HCT116 (cell line): ENCODE measurements at regions not wholly inside any gene's neighbourhood (a gene's known extent, or its start where the extent isn't known, plus 50 kb on each side); places are given as distances from the start of the nearest gene placed in this dataset.

Experiments used
- ATAC-seq: fragments of 200-7000 bp; cut with Tn5 transposase; 2 replicates; pipeline ENCODE4 v1.9.1; 2020; ENCODE audit warnings: mild to moderate bottlenecking, moderate library complexity
- BruUV-seq: library from RNA; stranded (reverse); fragments of 400-500 nt; replicated peaks from 2 replicates; lab custom pipeline; 2021; lab: Mats Ljungman, UMichigan
- CTCF ChIA-PET: fragments of 300-600 bp; sonication (Branson Sonifier 250); formaldehyde crosslinking; loops from one replicate; lab custom pipeline; 2021; ENCODE audit warnings: antibody characterized with exemption; lab: Charles Lee
- POLR2A ChIA-PET: fragments of 300-600, 350-600 bp; sonication (Branson Sonifier 250); formaldehyde crosslinking; loops from one replicate; lab custom pipeline; 2021; ENCODE audit warnings: antibody characterized with exemption; lab: Charles Lee
- RAD21 ChIA-PET, 2 experiments: fragments of 300-600 bp; sonication (Branson Sonifier 250); formaldehyde crosslinking; loops; one replicate each; lab custom pipeline; 2023; ENCODE audit warnings: low total read pairs in 2 of 2; ENCODE audit not compliant: uncharacterized antibody in 2 of 2, unreplicated experiment in 2 of 2, low non-redundant PET in 1 of 2; lab: Charles Lee
- DNase-seq: peaks from one replicate; pipeline ENCODE4 v3.0.0-alpha.2; 2010; ENCODE audit warnings: low read depth, low spot score
- H2AFZ ChIP-seq: fragments of 200-600 bp; shearing (Covaris generic), sonication (generic); 2 replicates; pipeline ENCODE4 v1.6.1; 2017; ENCODE audit warnings: low read depth, mixed run types, mixed read lengths, antibody characterized with exemption, low read length; ENCODE audit not compliant: poor library complexity, severe bottlenecking
- H3K27ac ChIP-seq: 2 replicates; pipeline ENCODE4 v1.5.1; 2012; ENCODE audit warnings: low read depth, low read length
- H3K27me3 ChIP-seq: fragments of 200-600 bp; sonication (generic); 2 replicates; pipeline ENCODE4 v1.6.1; 2016; ENCODE audit warnings: mixed run types, low read length, mixed read lengths; ENCODE audit not compliant: insufficient read depth
- H3K36me3 ChIP-seq, 2 experiments: fragments of 200-500 bp in 1 of 2; fragments of 200-600 bp in 1 of 2; sonication (Bioruptor generic) in 1 of 2; sonication (generic) in 1 of 2; 2 replicates each; pipeline versions ENCODE4 v1.5.1 to v1.6.1; 2014 to 2016; ENCODE audit warnings: low read length in 2 of 2, inconsistent platforms in 1 of 2, mixed read lengths in 1 of 2, mixed run types in 1 of 2; ENCODE audit not compliant: insufficient read depth in 2 of 2, control insufficient read depth in 1 of 2
- H3K4me1 ChIP-seq, 2 experiments: fragments of 200-600 bp in 1 of 2; sonication (generic) in 1 of 2; 2 replicates each; pipeline versions ENCODE4 v1.5.1 to v1.6.1; 2012 to 2017; ENCODE audit warnings: low read length in 2 of 2, inconsistent platforms in 1 of 2, mild to moderate bottlenecking in 1 of 2, mixed read lengths in 1 of 2, mixed run types in 1 of 2, moderate library complexity in 1 of 2; ENCODE audit not compliant: insufficient read depth in 2 of 2, control insufficient read depth in 1 of 2
- H3K4me2 ChIP-seq: fragments of 200-600 bp; sonication (generic); 2 replicates; pipeline ENCODE4 v1.6.1; 2017; ENCODE audit warnings: mixed run types, low read length, mixed read lengths
- H3K4me3 ChIP-seq, 2 experiments: fragments of 200-600 bp in 1 of 2; sonication (generic) in 1 of 2; replicated peaks in 1 of 2; 2 replicates each; pipeline ENCODE4 v1.5.1; 2011 to 2016; ENCODE audit warnings: low read length in 2 of 2, control low read depth in 1 of 2, low read depth in 1 of 2, mild to moderate bottlenecking in 1 of 2, mixed read lengths in 1 of 2, mixed run types in 1 of 2
- H3K79me2 ChIP-seq: fragments of 200-600 bp; sonication (generic); 2 replicates; pipeline ENCODE4 v1.6.1; 2017; ENCODE audit warnings: mild to moderate bottlenecking, mixed run types, low read length, moderate library complexity, mixed read lengths; ENCODE audit not compliant: insufficient read depth
- H3K9ac ChIP-seq: fragments of 200-600 bp; sonication (generic); 2 replicates; pipeline ENCODE4 v1.6.1; 2016; ENCODE audit warnings: low read length, mixed read lengths
- H3K9me2 ChIP-seq: fragments of 200-600 bp; sonication (generic), shearing (Covaris generic); 2 replicates; pipeline ENCODE4 v1.6.1; 2017; ENCODE audit warnings: mixed run types, mild to moderate bottlenecking, moderate library complexity; ENCODE audit not compliant: insufficient read depth
- H3K9me3 ChIP-seq, 2 experiments: fragments of 200-500 bp in 1 of 2; fragments of 200-600 bp in 1 of 2; sonication (Bioruptor generic) in 1 of 2; sonication (generic) in 1 of 2; 2 replicates each; pipeline ENCODE4 v1.6.1; 2014 to 2017; ENCODE audit warnings: low read length in 2 of 2, mixed read lengths in 2 of 2, inconsistent platforms in 1 of 2, low read depth in 1 of 2, mild to moderate bottlenecking in 1 of 2, mixed run types in 1 of 2, moderate library complexity in 1 of 2; ENCODE audit not compliant: control insufficient read depth in 1 of 2, insufficient read depth in 1 of 2
- H4K20me1 ChIP-seq: fragments of 200-600 bp; sonication (generic), shearing (Covaris generic); 2 replicates; pipeline ENCODE4 v1.6.1; 2017; ENCODE audit warnings: mixed run types, mild to moderate bottlenecking, moderate library complexity; ENCODE audit not compliant: insufficient read depth
- CBX3 ChIP-seq: IDR thresholded peaks from 2 replicates; pipeline ENCODE4 v1.6.1; 2012; ENCODE audit warnings: low read depth
- CEBPB ChIP-seq: IDR thresholded peaks from 2 replicates; pipeline ENCODE4 v1.6.1; 2012; ENCODE audit warnings: low read depth
- EGR1 ChIP-seq: IDR thresholded peaks from 2 replicates; pipeline ENCODE4 v1.6.1; 2012; ENCODE audit warnings: low read depth
- JUND ChIP-seq: IDR thresholded peaks from 2 replicates; pipeline ENCODE4 v1.6.1; 2012
- POLR2A ChIP-seq: IDR thresholded peaks from 2 replicates; pipeline ENCODE4 v1.7.0; 2011; ENCODE audit warnings: borderline replicate concordance; ENCODE audit not compliant: insufficient read depth, insufficient read length; ENCODE audit errors: extremely low read depth
- POLR2AphosphoS5 ChIP-seq: IDR thresholded peaks from 2 replicates; pipeline ENCODE4 v1.6.1; 2011; ENCODE audit warnings: mild to moderate bottlenecking, low read depth, low read length, moderate library complexity
- SP1 ChIP-seq: IDR thresholded peaks from 2 replicates; pipeline ENCODE4 v1.6.1; 2012; ENCODE audit warnings: low read depth
- YY1 ChIP-seq: IDR thresholded peaks from 2 replicates; pipeline ENCODE4 v1.6.1; 2011; ENCODE audit warnings: low read length, low read depth, moderate library complexity, mild to moderate bottlenecking; ENCODE audit not compliant: insufficient replicate concordance; ENCODE audit errors: extremely low read depth
- ZFX ChIP-seq: fragments of 450-650 bp; IDR thresholded peaks from 2 replicates; pipeline ENCODE4 v1.6.1; 2017
- ZNF274 ChIP-seq: fragments of 200-500 bp; sonication (Bioruptor generic); IDR thresholded peaks from 2 replicates; pipeline ENCODE4 v1.6.1; 2014; ENCODE audit warnings: mild to moderate bottlenecking, low read depth, low read length, inconsistent platforms
- intact Hi-C: fragments of 100-400 bp; cut with micrococcal nuclease; formaldehyde crosslinking; loops from 2 replicates; pipeline ENCODE4 v1.10.0; 2022
- TF ChIP-seq, protein P1 (sequence below): IDR thresholded peaks from 2 replicates; pipeline ENCODE4 v1.6.1; 2012; ENCODE audit warnings: low read depth
- TF ChIP-seq, protein P2 (sequence below): IDR thresholded peaks from 2 replicates; pipeline ENCODE4 v1.6.1; 2011; ENCODE audit warnings: mild to moderate bottlenecking, low read length, moderate library complexity; ENCODE audit not compliant: insufficient replicate concordance; ENCODE audit errors: extremely low read depth
- TF ChIP-seq, protein P3 (sequence below): IDR thresholded peaks from 2 replicates; pipeline ENCODE4 v1.6.1; 2012

DNA sequence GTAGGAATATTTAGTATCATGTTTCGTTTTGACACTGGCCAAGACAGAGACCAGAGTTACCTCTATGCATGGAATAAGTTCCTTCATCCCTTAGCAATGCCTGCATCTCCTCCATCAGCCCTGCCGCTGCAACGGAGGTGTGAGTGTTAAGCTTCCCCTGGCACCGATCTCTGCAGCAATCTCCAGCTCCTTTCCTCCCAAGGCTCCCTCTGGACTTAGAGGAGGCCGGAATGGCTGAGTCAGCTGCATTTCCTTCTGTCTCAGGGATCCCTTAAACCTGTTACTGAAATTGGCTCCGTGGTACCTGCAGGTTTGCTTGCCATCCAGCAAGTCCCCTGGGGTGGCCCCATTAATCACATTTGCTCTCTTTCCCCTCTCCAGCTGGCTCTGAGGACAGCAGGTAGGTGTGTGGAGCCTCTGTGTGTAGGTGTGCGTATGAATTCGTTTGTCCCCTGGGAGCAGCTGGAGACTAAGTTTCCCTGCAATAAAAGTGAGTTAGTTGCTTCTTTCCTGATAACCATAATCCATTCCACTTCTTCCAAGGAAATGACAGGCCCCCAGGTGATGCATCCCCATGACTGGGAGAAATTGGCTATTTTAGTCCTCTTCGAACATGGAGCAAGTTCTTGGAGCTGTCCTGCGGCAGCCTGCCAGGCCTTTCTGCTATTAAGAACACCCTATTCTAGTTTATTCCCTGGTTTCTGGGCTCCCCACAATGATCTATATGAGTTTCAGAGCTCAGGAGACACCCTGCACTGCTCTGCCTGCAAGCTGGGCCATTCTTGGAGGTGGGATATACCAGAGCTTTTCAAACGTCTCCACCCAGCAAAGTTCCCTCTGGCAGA, 457.2 kb upstream of the CADM1 start:
- H3K27me3 ChIP-seq, result no peaks in the 10 kb centered on the region
- no peaks in the 10 kb centered on the region for H3K79me2 ChIP-seq
- no peak for ATAC-seq
- H3K4me3 ChIP-seq, result no peak overlapping the region
- TF ChIP-seq POLR2A (no peak), ZNF274 (no peak), CBX3 (no peak), POLR2AphosphoS5 (no peak), ZFX (no peak), JUND (no peak), CEBPB (no peak), YY1 (no peak), SP1 (no peak), EGR1 (no peak)
- TF ChIP-seq, protein P1, sequence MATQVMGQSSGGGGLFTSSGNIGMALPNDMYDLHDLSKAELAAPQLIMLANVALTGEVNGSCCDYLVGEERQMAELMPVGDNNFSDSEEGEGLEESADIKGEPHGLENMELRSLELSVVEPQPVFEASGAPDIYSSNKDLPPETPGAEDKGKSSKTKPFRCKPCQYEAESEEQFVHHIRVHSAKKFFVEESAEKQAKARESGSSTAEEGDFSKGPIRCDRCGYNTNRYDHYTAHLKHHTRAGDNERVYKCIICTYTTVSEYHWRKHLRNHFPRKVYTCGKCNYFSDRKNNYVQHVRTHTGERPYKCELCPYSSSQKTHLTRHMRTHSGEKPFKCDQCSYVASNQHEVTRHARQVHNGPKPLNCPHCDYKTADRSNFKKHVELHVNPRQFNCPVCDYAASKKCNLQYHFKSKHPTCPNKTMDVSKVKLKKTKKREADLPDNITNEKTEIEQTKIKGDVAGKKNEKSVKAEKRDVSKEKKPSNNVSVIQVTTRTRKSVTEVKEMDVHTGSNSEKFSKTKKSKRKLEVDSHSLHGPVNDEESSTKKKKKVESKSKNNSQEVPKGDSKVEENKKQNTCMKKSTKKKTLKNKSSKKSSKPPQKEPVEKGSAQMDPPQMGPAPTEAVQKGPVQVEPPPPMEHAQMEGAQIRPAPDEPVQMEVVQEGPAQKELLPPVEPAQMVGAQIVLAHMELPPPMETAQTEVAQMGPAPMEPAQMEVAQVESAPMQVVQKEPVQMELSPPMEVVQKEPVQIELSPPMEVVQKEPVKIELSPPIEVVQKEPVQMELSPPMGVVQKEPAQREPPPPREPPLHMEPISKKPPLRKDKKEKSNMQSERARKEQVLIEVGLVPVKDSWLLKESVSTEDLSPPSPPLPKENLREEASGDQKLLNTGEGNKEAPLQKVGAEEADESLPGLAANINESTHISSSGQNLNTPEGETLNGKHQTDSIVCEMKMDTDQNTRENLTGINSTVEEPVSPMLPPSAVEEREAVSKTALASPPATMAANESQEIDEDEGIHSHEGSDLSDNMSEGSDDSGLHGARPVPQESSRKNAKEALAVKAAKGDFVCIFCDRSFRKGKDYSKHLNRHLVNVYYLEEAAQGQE, result no peak
- TF ChIP-seq, protein P2, sequence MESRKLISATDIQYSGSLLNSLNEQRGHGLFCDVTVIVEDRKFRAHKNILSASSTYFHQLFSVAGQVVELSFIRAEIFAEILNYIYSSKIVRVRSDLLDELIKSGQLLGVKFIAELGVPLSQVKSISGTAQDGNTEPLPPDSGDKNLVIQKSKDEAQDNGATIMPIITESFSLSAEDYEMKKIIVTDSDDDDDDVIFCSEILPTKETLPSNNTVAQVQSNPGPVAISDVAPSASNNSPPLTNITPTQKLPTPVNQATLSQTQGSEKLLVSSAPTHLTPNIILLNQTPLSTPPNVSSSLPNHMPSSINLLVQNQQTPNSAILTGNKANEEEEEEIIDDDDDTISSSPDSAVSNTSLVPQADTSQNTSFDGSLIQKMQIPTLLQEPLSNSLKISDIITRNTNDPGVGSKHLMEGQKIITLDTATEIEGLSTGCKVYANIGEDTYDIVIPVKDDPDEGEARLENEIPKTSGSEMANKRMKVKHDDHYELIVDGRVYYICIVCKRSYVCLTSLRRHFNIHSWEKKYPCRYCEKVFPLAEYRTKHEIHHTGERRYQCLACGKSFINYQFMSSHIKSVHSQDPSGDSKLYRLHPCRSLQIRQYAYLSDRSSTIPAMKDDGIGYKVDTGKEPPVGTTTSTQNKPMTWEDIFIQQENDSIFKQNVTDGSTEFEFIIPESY, result no peak
- TF ChIP-seq, protein P3, sequence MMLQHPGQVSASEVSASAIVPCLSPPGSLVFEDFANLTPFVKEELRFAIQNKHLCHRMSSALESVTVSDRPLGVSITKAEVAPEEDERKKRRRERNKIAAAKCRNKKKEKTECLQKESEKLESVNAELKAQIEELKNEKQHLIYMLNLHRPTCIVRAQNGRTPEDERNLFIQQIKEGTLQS, result no peak
- H3K36me3 ChIP-seq, result no peaks in the 10 kb centered on the region
- intact Hi-C loops, result no loop called here
- CTCF ChIA-PET, result no interaction called here
- H2AFZ ChIP-seq, result no peak overlapping the region
- no peak for DNase-seq
- no peaks in the 10 kb centered on the region for H3K4me1 ChIP-seq
- POLR2A ChIA-PET, result no interaction called here
- no TSS peak for BruUV-seq
- no peaks in the 10 kb centered on the region for H3K9me2 ChIP-seq
- RAD21 ChIA-PET, result no interaction called here
- no peak overlapping the region for H3K9ac ChIP-seq
- H4K20me1 ChIP-seq, result no peaks in the 10 kb centered on the region
- no peak overlapping the region for H3K27ac ChIP-seq
- H3K9me3 ChIP-seq, result no peaks in the 10 kb centered on the region
- H3K4me2 ChIP-seq, result no peak overlapping the region
